ACHN (cell line): ENCODE measurements at regions not wholly inside any gene's neighbourhood (a gene's known extent, or its start where the extent isn't known, plus 50 kb on each side); places are given as distances from the start of the nearest gene placed in this dataset.

ENCODE experiments used
- DNase-seq: peaks from one replicate; pipeline ENCODE4 v3.0.0-alpha.2; 2015
- in situ Hi-C: cut with HindIII; loops from 2 replicates; pipeline ENCODE4 v1.10.0; 2017; ENCODE audit warnings: low sequenced_read_pairs, low pct_ligation_motif_present, low pct_unique_long_range_greater_than_20kb

- DNase-seq = no peak
- in situ Hi-C loops = no loop called here
Measured at GRCh38 chr12:77777274-77777673, 53.4 kb upstream of the NAV3 start.

- DNase-seq = no peak
- in situ Hi-C loops = no loop called here
Measured at GRCh38 chr12:77774761-77775160, 55.9 kb upstream of the NAV3 start.

- in situ Hi-C loops = no loop called here
- DNase-seq = no peak
Measured at GRCh38 chr12:77772676-77773298, 57.9 kb upstream of the NAV3 start.

DNA sequence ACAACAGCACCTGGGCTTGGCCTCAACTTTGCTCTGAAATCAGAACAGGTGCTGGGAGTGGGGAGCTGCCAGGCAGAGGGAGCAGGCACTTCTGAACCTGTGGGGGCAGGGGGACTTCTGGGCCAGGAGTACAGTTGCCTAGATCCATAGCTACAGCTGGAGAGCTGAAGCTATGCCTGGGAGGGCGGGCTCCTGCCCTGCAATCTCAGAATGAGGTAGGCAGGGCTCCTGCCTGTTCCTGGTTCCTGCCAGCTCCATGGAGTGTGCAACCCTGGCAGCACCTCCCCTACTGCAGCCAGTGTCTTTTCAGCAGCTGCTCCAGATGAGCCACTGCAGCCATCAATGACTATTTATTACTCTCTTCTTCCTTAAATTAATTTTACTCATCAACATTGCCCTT lies 62.1 kb upstream of the NAV3 start:
- in situ Hi-C loops = no loop called here
- DNase-seq = no peak

GRCh38 chr12:77767756-77768343 lies 62.8 kb upstream of the NAV3 start:
- no peak for DNase-seq
- in situ Hi-C loops = no loop called here

- in situ Hi-C loops = no loop called here
- no peak for DNase-seq
Measured at GRCh38 chr12:77767335-77767734, 63.4 kb upstream of the NAV3 start.

- no peak for DNase-seq
- in situ Hi-C loops = no loop called here
Measured at GRCh38 chr12:77766224-77766623, 64.5 kb upstream of the NAV3 start.

DNA sequence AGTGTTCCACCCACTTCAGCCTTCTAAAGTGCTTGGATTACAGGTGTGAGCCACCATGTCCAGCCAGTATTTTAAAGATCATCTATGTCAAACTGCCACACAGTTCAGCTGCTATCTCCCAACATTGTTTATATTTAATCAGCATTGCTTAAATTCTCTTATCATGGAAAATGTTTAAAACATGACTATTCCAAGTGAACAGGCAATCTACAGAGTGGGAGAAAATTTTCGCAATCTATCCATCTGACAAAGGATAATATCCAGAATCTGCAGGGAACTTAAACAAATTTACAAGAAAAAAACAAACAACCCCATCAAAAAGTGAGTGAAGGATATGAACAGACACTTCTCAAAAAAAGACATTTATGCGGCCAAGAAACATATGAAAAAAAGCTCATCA lies 69.4 kb upstream of the NAV3 start:
- in situ Hi-C loops = no loop called here
- no peak for DNase-seq

DNA sequence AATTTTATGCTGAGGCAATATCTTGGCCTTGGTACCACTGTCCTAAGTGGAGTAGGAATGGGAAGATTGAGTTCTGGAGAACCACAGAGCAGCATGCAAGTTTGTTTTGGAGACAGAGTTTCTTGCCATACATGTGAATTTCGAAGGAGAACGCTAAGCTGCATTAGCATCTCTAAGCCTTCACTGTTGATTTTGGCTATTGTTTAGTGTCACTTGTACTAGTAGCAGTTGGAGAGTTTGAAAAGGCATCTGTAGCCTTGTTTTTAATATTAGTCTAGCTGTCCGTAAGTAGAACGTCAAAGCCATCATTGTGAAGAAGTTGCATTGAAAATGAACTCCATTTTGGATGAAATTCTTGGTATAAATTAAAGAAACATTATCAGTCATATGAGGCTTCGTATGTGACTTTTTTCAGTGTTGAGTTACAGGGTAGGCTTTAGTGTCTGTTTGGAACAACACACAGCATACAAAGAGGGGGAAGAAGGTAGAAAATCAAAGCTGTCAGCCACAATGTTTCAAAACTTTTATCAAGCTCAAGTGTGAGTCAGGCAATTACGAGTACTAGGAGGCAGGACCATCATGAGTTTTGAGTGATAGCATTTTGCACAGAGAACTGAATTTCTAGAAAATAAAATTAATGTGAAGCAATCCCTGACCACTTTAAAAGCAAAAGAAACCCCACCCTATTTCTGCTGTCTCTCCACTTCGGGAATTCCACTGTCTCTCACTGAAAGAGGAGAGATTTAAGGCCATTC lies 70.2 kb upstream of the NAV3 start:
- in situ Hi-C loops = no loop called here
- DNase-seq = no peak

DNA sequence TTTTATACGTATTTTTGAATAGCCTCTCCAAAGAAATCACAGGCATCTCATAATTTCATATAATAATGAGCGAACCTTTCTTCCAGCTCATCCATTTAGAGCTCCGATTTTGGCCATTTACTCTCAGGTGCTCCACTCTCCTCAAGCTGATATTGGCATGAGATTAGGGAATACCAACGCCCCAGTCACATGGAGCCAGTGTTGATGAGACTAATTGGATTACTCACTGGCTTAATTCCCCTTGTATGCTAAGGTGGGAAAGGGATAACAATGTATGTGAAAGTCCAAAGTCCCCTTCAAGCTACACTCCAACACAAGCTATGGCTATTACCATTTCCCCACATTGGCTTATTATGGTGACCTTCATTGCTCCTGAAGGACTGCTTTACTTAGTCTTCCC lies 76.6 kb upstream of the NAV3 start:
- in situ Hi-C loops = no loop called here
- no peak for DNase-seq

GRCh38 chr12:77751939-77752338 lies 78.8 kb upstream of the NAV3 start:
- in situ Hi-C loops = no loop called here
- DNase-seq = no peak

GRCh38 chr12:77746096-77746495 lies 84.6 kb upstream of the NAV3 start:
- in situ Hi-C loops = no loop called here
- DNase-seq = no peak

GRCh38 chr12:77745624-77746023 lies 85.1 kb upstream of the NAV3 start:
- in situ Hi-C loops = no loop called here
- no peak for DNase-seq

- in situ Hi-C loops = no loop called here
- DNase-seq = no peak
Measured at GRCh38 chr12:77742631-77743030, 88.1 kb upstream of the NAV3 start.

DNA sequence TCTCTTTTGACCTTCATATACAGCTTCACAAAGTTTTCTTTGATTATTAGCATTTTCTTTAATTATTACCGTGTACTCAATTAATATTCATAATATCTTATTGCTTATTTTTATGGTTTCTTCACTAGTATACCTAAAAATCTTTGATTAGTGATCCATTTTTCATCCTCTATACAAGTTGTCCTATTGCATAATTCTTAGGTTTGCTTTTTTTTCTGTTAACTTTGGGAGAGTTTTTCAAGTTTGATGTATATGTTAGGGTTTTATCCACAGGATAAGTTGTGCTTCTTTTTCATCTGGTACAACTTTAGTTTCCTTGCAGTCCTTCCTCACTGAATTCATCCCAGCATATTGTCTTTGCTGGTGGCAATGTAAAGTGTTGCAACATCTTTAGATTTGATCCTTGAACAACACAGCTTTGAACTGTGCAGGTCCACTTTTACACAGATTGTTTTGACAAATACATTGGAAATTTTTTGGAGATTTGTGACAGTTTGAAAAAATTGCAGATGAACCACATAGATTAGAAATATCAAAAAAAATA lies 88.6 kb upstream of the NAV3 start:
- in situ Hi-C loops = no loop called here
- no peak for DNase-seq

DNA sequence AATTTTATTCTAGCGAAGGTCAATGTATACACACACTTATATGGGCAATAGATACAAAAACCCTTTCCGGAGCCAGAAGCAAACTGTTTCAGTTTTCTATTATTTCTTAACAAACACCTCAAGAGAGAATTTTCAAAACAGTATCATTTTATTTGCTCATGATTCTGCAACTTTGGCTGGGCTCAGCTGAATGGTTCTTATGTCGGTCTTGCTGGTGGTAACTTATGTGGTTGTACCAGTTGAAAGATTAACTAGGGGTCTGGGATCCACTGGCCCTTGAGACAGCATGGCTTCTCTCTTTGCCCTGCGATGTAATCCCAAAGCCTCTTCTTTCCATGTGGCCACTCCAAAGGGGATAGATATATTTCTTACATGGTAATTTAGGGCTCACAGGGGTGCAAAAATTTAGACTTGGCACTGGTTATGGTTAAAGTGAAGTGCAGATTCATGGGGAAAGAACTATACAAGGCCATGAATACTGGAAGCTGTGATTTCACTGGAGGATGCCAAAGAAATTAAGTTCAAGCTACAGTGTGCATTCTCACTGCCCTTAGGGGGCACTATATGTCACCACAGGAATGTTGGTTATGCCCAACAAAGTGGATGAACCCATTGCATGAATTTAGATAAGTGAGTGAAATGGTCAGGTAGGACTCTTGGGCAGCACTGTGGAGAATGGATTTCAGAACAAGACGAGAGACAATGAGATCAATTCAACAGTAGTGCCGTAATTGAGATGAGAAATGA lies 94.3 kb upstream of the NAV3 start:
- peak; percentile 24 for DNase-seq
- in situ Hi-C loops = no loop called here

- in situ Hi-C loops = no loop called here
- DNase-seq = no peak
Measured at GRCh38 chr12:77734214-77734883, 96.3 kb upstream of the NAV3 start.

- in situ Hi-C loops = no loop called here
Measured at GRCh38 chr12:77728018-77728417, 102.7 kb upstream of the NAV3 start.

More at GRCh38 chr12:77728018-77728417, 102.7 kb upstream of the NAV3 start:
- no peak for DNase-seq
